H9 (cell line): ENCODE measurements at regions not wholly inside any gene's neighbourhood (a gene's known extent, or its start where the extent isn't known, plus 50 kb on each side); places are given as distances from the start of the nearest gene placed in this dataset.

Experiments
- DNase-seq: peaks from one replicate; pipeline ENCODE4 v3.0.0-alpha.2; 2017
- H2AFZ ChIP-seq: one replicate; pipeline ENCODE4 v1.6.1; 2013; ENCODE audit warnings: mild to moderate bottlenecking, low read length, control low read depth, moderate library complexity
- H2AK5ac ChIP-seq: 2 replicates; pipeline ENCODE4 v1.6.1; 2013; ENCODE audit warnings: low read length, control low read depth, mixed read lengths; ENCODE audit not compliant: insufficient read length
- H2BK120ac ChIP-seq: one replicate; pipeline ENCODE4 v1.6.1; 2013; ENCODE audit warnings: low read depth, mild to moderate bottlenecking, low read length, control low read depth, inconsistent platforms; ENCODE audit not compliant: poor library complexity, severe bottlenecking
- H2BK12ac ChIP-seq: 2 replicates; pipeline ENCODE4 v1.6.1; 2013; ENCODE audit warnings: low read length, control low read depth, mixed read lengths, low read depth; ENCODE audit not compliant: insufficient read length
- H2BK15ac ChIP-seq: 2 replicates; pipeline ENCODE4 v1.6.1; 2013; ENCODE audit warnings: low read depth, low read length, control low read depth
- H2BK20ac ChIP-seq: one replicate; pipeline ENCODE4 v1.6.1; 2013; ENCODE audit warnings: low read depth, mild to moderate bottlenecking, low read length, control low read depth, inconsistent platforms; ENCODE audit not compliant: poor library complexity, severe bottlenecking
- H2BK5ac ChIP-seq: 2 replicates; pipeline ENCODE4 v1.6.1; 2013; ENCODE audit warnings: low read length, control low read depth, mixed read lengths; ENCODE audit not compliant: insufficient read length
- H3K14ac ChIP-seq: 2 replicates; pipeline ENCODE4 v1.6.1; 2013; ENCODE audit warnings: low read length, control low read depth; ENCODE audit not compliant: insufficient read depth
- H3K18ac ChIP-seq: 2 replicates; pipeline ENCODE4 v1.6.1; 2013; ENCODE audit warnings: low read depth, mild to moderate bottlenecking, mixed read lengths, low read length, control low read depth; ENCODE audit not compliant: insufficient read length
- H3K23ac ChIP-seq: 2 replicates; pipeline ENCODE4 v1.6.1; 2013; ENCODE audit warnings: low read length, control low read depth, mixed read lengths, low read depth; ENCODE audit not compliant: insufficient read length
- H3K23me2 ChIP-seq: 2 replicates; pipeline ENCODE4 v1.6.1; 2013; ENCODE audit warnings: low read depth, mild to moderate bottlenecking, mixed read lengths, low read length, control low read depth; ENCODE audit not compliant: insufficient read length, poor library complexity, severe bottlenecking
- H3K27ac ChIP-seq: 2 replicates; pipeline ENCODE4 v1.5.1; 2013; ENCODE audit warnings: low read length, control low read depth, mixed read lengths, low read depth; ENCODE audit not compliant: insufficient read length
- H3K27me3 ChIP-seq: 2 replicates; pipeline ENCODE4 v1.6.1; 2013; ENCODE audit warnings: low read length, control low read depth, inconsistent platforms; ENCODE audit not compliant: insufficient read depth
- H3K4ac ChIP-seq: 2 replicates; pipeline ENCODE4 v1.6.1; 2013; ENCODE audit warnings: low read depth, mild to moderate bottlenecking, control low read depth, inconsistent platforms, low read length, moderate library complexity
- H3K4me1 ChIP-seq: 2 replicates; pipeline ENCODE4 v1.6.1; 2013; ENCODE audit warnings: low read length, control low read depth, inconsistent platforms; ENCODE audit not compliant: insufficient read depth
- H3K4me2 ChIP-seq: 2 replicates; pipeline ENCODE4 v1.6.1; 2013; ENCODE audit warnings: low read length, control low read depth, mixed read lengths; ENCODE audit not compliant: insufficient read length, insufficient read depth
- H3K56ac ChIP-seq: 2 replicates; pipeline ENCODE4 v1.6.1; 2013; ENCODE audit warnings: low read depth, mild to moderate bottlenecking, mixed read lengths, low read length, control low read depth; ENCODE audit not compliant: insufficient read length
- H3K79me1 ChIP-seq: 2 replicates; pipeline ENCODE4 v1.6.1; 2013; ENCODE audit warnings: low read depth, mild to moderate bottlenecking, moderate library complexity, low read length, control low read depth, inconsistent platforms; ENCODE audit not compliant: insufficient read depth, poor library complexity, severe bottlenecking
- H3K79me2 ChIP-seq: 2 replicates; pipeline ENCODE4 v1.6.1; 2013; ENCODE audit warnings: low read length, control low read depth, inconsistent platforms; ENCODE audit not compliant: insufficient read depth
- H3K9ac ChIP-seq: 2 replicates; pipeline ENCODE4 v1.6.1; 2013; ENCODE audit warnings: low read length, control low read depth, mixed read lengths; ENCODE audit not compliant: insufficient read length; ENCODE audit errors: extremely low read depth
- H3K9me3 ChIP-seq: one replicate; pipeline ENCODE4 v1.6.1; 2013; ENCODE audit warnings: low read depth, low read length, inconsistent platforms; ENCODE audit not compliant: control insufficient read depth
- H3T11ph ChIP-seq: one replicate; pipeline ENCODE4 v1.6.1; 2013; ENCODE audit warnings: mild to moderate bottlenecking, low read length, control low read depth, inconsistent platforms
- H4K20me1 ChIP-seq: one replicate; pipeline ENCODE4 v1.6.1; 2013; ENCODE audit not compliant: control insufficient read depth, insufficient read length, insufficient read depth
- H4K5ac ChIP-seq: 2 replicates; pipeline ENCODE4 v1.6.1; 2013; ENCODE audit warnings: low read depth, mild to moderate bottlenecking, mixed read lengths, low read length, control low read depth; ENCODE audit not compliant: insufficient read length
- H4K8ac ChIP-seq: replicated peaks from 2 replicates; pipeline ENCODE4 v1.6.1; 2013; ENCODE audit warnings: low read length, control low read depth, mixed read lengths, low read depth; ENCODE audit not compliant: insufficient read length
- H4K91ac ChIP-seq: 2 replicates; pipeline ENCODE4 v1.6.1; 2013; ENCODE audit warnings: low read depth, mild to moderate bottlenecking, moderate library complexity, mixed read lengths, low read length, control low read depth; ENCODE audit not compliant: insufficient read length
- H3K27ac Mint-ChIP-seq, 3 experiments: 2 replicates in 2 of 3; 3 replicates in 1 of 3; pipeline ENCODE4 v1.8.0; 2020 to 2021; ENCODE audit warnings: mixed read lengths in 3 of 3, mild to moderate bottlenecking in 1 of 3, moderate library complexity in 1 of 3
- H3K27me3 Mint-ChIP-seq: 2 replicates; pipeline ENCODE4 v1.8.0; 2021; ENCODE audit warnings: low read depth, mild to moderate bottlenecking, moderate library complexity, mixed read lengths
- H3K36me3 Mint-ChIP-seq, 3 experiments: 2 replicates in 2 of 3; 3 replicates in 1 of 3; pipeline ENCODE4 v1.8.0; 2020 to 2021; ENCODE audit warnings: low read depth in 3 of 3, mixed read lengths in 3 of 3; ENCODE audit not compliant: insufficient read depth in 1 of 3
- H3K4me1 Mint-ChIP-seq, 2 experiments: 2 replicates each; pipeline ENCODE4 v1.8.0; 2020; ENCODE audit warnings: mixed read lengths in 2 of 2
- H3K4me3 Mint-ChIP-seq, 2 experiments: 2 replicates in 1 of 2; 3 replicates in 1 of 2; pipeline ENCODE4 v1.8.0; 2020 to 2021; ENCODE audit warnings: mild to moderate bottlenecking in 2 of 2, mixed read lengths in 2 of 2, moderate library complexity in 1 of 2
- H3K9me3 Mint-ChIP-seq, 2 experiments: 2 replicates in 1 of 2; 3 replicates in 1 of 2; pipeline ENCODE4 v1.8.0; 2020; ENCODE audit warnings: mild to moderate bottlenecking in 2 of 2, mixed read lengths in 2 of 2, moderate library complexity in 1 of 2
- CTCF ChIP-seq: fragments of 200-600 bp; sonication (generic); conservative IDR thresholded peaks from 3 replicates; pipeline ENCODE4 v1.8.0; 2021; ENCODE audit warnings: antibody characterized with exemption, mild to moderate bottlenecking
- WGBS: extraction: QIAGEN DNeasy Blood & Tissue Kit; methylation state at CpG from one replicate; pipeline ENCODE4 v1.1.7; 2013; ENCODE audit warnings: missing lambda C conversion rate, low lambda C conversion rate, mixed read lengths; ENCODE audit not compliant: insufficient read length; ENCODE audit errors: extremely low coverage; 5-methylcytosine and 5-hydroxymethylcytosine counted together

GRCh38 chr6:3946778-3947177 is 97.6 kb downstream of the FAM50B start:
- no peak for TF ChIP-seq CTCF
- H3K36me3 Mint-ChIP-seq, result peaks cover 0 to 4% (median 2%) of the 10 kb centered on the region in 3 experiments; a peak in 2 of 7 replicates
- Histone ChIP-seq H2BK20ac (no peak overlapping the region), H2BK15ac (no peak overlapping the region), H3K23me2 (no peaks in the 10 kb centered on the region), H3K4me2 (no peak overlapping the region), H3K79me2 (no peaks in the 10 kb centered on the region), H3K4me1 (no peaks in the 10 kb centered on the region), H2AFZ (no peak overlapping the region), H4K20me1 (no peaks in the 10 kb centered on the region), H3K27ac (no peak overlapping the region), H2BK5ac (no peak overlapping the region), H3K23ac (no peak overlapping the region), H4K5ac (no peak overlapping the region), H3K27me3 (no peaks in the 10 kb centered on the region), H4K8ac (no peak overlapping the region), H3T11ph (no peak overlapping the region), H3K18ac (no peak overlapping the region), H3K56ac (no peak overlapping the region), H3K4ac (no peak overlapping the region), H3K79me1 (no peaks in the 10 kb centered on the region), H2AK5ac (no peak overlapping the region), H4K91ac (no peak overlapping the region), H2BK120ac (no peak overlapping the region), H3K9ac (no peak overlapping the region), H2BK12ac (no peak overlapping the region), H3K14ac (no peak overlapping the region), H3K9me3 (no peaks in the 10 kb centered on the region)
- H3K9me3 Mint-ChIP-seq, result peaks cover 0 to 5% of the 10 kb centered on the region in 2 experiments; a peak in 2 of 5 replicates
- H3K4me3 Mint-ChIP-seq, result no peak overlapping the region; a peak in 1 of 5 replicates
- no peak overlapping the region for H3K27ac Mint-ChIP-seq
- peaks cover 22 to 29% of the 10 kb centered on the region in 2 experiments for H3K4me1 Mint-ChIP-seq
- peak; percentile 52 for DNase-seq
- no CpG with 5 or more reads among the region's 12 CpGs for WGBS
- peaks cover 6% of the 10 kb centered on the region for H3K27me3 Mint-ChIP-seq
